GM19467 (cell line): ENCODE measurements at regions not wholly inside any gene's neighbourhood (a gene's known extent, or its start where the extent isn't known, plus 50 kb on each side); places are given as distances from the start of the nearest gene placed in this dataset.
"Not testable (repeated sequence)": the region's sequence is repeated elsewhere in the genome, so short reads cannot be mapped to it uniquely, and the experiment has no call there.

ENCODE experiments used
- ATAC-seq: cut with Tn5 transposase; IDR thresholded peaks from one replicate; pipeline ENCODE4 v1.9.1; 2021; ENCODE audit warnings: mild to moderate bottlenecking, moderate library complexity; ENCODE audit not compliant: unreplicated experiment

DNA sequence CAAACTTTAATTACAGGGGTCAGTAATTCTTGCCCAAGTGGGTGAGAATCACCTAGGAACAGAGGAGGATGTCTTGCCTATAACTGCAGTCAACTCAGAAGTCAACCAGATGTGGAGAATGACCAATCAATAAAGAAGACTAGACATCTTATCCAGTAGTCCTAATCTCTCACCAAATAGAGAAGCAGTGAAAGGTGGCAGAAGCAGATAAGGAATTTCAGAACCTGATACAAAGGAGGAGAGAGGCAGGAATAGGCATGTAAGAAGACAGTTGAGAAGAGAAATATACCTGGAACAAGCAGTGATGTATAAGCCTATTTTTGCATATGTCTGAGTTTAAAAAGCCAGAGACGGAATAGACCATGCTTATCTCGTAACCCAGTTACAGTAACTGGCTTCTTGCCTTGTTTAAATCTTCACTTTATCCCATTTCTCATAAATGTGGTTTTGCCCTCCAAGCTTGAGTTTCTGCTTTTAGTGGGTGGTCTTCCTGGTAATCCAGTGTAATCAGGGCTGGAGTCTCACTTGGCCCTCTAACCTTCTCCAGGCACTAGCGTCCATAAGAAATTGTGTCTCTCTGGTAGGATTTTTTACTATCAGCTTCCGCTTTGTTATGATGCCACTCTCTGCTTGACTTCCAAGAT is 401.0 kb downstream of the SUCLG1 start:
- ATAC-seq, result no peak

- no peak for ATAC-seq
These were observed 403.3 kb downstream of the SUCLG1 start for GRCh38 chr2:84055816-84056215.

GRCh38 chr2:84054577-84054976 is 404.5 kb downstream of the SUCLG1 start:
- not testable (repeated sequence) for ATAC-seq

DNA sequence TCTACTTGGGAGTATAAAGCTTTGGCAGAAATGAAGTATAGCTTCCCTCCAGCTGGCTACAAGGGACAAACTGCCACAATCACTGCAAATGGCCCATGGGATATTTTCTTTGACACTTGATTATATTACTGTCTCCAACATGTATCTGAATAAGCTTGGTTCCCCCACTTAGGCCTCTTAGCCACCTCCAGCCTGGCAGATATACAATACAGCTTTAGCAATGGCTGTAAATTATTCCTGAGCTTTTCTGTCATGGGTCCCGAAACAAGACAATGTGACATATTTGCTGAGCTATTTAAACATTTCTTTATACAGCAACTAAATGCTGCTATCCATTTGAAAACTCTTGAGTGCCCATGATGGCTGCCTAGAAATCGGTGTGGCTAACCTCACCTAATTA is 406.2 kb downstream of the SUCLG1 start:
- ATAC-seq, result no peak

GRCh38 chr2:84052043-84052442 is 407.0 kb downstream of the SUCLG1 start:
- no peak for ATAC-seq

DNA sequence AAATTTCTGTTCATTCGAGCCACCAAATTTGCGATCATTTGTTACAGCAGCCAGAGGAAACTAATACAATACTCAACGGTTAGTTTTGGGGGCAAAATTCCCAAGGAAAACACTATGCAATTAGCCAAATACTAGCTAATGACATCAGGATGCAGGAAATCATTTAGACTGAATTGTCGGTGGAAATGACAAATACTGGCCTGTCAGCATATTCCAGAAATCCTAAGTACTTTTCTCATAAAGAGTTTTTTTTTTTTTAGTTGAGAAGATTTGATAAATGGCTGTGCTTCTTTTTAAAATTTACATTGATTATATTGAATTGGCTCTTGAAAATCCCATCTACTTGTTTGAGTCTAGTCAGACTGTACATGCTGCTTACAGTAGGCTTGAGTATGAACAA is 410.1 kb downstream of the SUCLG1 start:
- ATAC-seq, result no peak

DNA sequence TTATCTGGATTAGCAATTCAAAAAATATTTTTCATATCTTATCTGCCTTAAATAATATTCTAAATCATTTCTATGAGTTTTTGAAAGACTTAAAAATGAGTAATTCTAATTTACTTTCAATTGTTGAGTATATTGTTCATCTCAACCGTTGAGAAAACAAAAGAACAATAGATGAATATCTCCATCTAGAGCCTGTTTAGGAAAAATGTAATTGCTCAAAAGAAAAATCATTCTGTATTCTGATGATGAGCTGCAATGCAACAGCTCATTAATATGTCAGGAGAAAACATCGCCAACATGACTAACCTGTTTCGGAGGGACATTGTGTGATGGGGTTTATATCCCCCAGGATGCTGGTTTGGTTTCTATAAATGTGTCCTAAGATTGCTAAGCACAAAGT is 417.6 kb downstream of the SUCLG1 start:
- ATAC-seq, result no peak

- no peak for ATAC-seq
These were observed 418.8 kb downstream of the SUCLG1 start for GRCh38 chr2:84040281-84040680.

GRCh38 chr2:84038866-84039265 is 420.2 kb downstream of the SUCLG1 start:
- ATAC-seq, result no peak

- no peak for ATAC-seq
These were observed 425.6 kb downstream of the SUCLG1 start for GRCh38 chr2:84033347-84033974.

GRCh38 chr2:84031312-84032050 is 427.6 kb downstream of the SUCLG1 start:
- ATAC-seq, result no peak

DNA sequence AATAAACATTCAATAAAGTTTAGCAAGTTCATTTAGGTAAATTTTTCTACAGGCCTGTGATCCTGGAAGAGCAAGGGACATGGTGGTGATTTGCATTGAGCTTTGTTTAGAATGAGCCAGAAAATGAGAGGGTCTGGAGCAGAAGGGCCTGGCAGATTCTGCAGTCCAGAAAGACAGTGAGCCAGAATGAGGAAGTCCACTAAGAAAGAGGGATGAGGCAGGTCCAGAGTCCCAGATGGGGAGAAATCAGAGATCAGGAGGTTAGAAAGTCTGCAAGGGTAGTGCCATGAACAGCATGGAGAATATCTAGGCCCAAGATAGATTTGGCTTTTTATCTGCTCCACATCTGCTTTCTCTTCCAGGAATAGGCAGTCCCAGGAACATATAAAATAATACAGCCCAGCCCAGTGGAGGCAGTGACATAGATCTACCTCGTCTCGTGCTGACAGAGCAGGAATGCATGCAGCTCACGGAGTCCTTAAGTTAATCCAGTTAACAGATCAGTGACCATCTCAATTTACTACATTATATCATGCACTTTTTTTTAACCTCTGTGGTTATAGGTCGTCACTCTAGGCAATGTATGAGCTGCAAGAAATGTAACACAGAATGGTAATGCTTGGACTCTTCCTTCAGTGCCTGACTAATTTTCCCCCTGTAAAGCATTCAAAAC is 429.0 kb downstream of the SUCLG1 start:
- no peak for ATAC-seq

- no peak for ATAC-seq
These were observed 432.3 kb downstream of the SUCLG1 start for GRCh38 chr2:84026818-84027217.

- ATAC-seq, result no peak
These were observed 436.2 kb downstream of the SUCLG1 start for GRCh38 chr2:84022810-84023431.

DNA sequence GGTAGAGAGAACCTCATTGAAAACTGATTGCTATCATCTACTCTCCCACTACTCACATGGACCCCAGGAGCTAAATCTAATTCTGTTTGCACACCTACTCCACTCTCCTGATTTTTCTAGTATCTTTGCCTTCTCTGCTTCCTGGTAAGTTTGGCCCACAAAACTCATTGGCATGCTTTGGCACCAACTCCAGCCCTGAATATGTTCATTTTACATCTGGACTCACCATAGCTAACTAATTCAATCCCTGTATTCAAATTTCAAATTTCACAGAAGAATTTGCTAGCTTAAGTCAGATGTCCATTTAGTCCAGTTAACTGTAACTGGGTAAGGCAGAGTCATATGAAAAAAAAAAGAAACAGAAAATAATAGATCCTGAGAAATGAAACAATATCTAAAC is 442.1 kb downstream of the SUCLG1 start:
- ATAC-seq, result no peak

DNA sequence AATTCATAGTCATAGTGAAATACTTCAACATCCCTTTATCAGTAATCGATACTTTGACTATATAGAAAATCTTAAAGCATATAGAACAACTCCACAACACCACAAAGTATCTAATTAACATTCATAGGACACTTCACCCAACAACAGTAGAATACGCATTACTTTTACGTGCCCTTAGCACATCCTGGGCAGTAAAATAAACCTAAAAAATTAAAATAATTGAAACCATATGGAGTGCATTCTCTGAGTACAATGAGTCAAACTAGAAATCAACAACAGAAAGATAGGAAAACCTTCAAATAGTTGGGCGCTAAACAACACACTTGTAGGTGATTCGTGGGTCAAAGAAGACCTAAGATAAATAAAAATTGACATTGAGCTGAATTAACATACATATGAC is 442.9 kb downstream of the SUCLG1 start:
- no peak for ATAC-seq

GRCh38 chr2:83997889-83998288 is 461.2 kb downstream of the SUCLG1 start:
- ATAC-seq, result no peak

GRCh38 chr2:83994633-83995179 is 464.4 kb downstream of the SUCLG1 start:
- no peak for ATAC-seq

DNA sequence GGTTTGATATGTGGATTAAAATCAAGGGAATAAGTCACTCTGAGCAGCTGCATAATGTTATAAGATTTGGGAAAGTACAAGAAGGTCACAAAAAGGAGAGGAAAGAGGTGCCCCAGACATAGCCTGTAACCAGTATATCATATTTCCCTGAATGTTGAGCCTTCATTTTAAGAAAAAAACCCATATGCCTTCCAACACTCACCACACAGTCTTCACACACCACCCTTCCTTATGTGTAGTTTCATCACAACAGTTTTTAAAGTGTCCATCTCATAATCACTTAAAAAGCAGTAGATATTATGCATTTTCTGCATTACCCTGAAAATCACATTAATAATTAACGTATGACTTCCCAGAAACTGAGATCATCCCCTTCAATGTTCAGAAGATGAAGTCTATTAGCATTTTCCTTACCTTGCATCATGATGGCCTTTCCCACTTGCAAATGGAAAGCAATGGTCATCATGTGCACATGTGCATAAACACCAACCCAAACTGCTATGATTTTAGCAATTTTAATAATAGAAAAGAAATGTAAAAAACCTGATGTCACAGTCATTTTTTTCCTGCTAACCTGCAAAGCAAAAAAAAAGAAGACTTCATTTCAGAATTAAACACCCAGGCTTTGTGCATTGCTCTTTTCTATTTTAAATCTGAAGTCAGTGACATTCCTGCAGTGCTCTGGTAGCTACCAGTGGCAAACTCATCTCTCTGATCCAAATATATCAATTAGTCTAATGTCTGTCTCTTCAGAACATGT is 465.0 kb downstream of the SUCLG1 start:
- no peak for ATAC-seq

DNA sequence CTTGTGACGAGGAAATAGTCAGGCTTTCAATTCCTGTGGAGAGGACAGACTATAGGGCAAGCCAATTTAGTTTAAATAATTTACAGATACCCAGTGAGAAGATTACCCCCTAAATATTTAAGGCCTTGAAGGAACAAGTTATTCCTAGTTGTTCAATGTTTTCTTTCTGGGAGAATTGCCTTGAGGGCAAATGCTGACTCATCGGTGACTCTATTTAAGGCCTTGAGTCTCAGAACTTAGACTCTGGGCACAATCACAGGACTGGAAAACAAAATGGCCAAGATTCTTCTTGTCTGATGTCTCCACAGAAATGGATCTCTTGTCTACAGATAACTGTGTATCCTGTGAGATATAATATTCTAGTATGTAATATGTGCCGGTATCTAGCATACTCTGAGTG is 467.1 kb downstream of the SUCLG1 start:
- ATAC-seq, result no peak
